H1 (cell line): ENCODE measurements at regions not wholly inside any gene's neighbourhood (a gene's known extent, or its start where the extent isn't known, plus 50 kb on each side); places are given as distances from the start of the nearest gene placed in this dataset.

Experiments
- CTCF ChIA-PET: fragments of 300-600 bp; sonication (Branson Sonifier 250); formaldehyde crosslinking; loops from one replicate; lab custom pipeline; 2021; ENCODE audit not compliant: partially characterized antibody; lab: Charles Lee
- POLR2A ChIA-PET: fragments of 300-600 bp; sonication (Branson Sonifier 250); formaldehyde crosslinking; loops from one replicate; lab custom pipeline; 2021; ENCODE audit warnings: inconsistent platforms; ENCODE audit not compliant: partially characterized antibody; lab: Charles Lee
- DNase-seq, 2 experiments: peaks; one replicate each; pipeline versions ENCODE4 v3.0.0 to v3.0.0-alpha.2; 2010 to 2022; ENCODE audit warnings: low spot score in 2 of 2, low read depth in 1 of 2, mixed read lengths in 1 of 2
- FAIRE-seq: peaks from 2 replicates; lab custom pipeline; 2011; peaks lifted over from hg19 to GRCh38; lab: Jason Lieb, UNC
- H2AFZ ChIP-seq: 2 replicates; pipeline ENCODE4 v1.8.1; 2012; ENCODE audit warnings: low read length, inconsistent platforms
- H2AK5ac ChIP-seq: 2 replicates; pipeline ENCODE4 v1.6.1; 2013; ENCODE audit warnings: low read depth, low read length
- H2BK120ac ChIP-seq: replicated peaks from 2 replicates; pipeline ENCODE3; 2013; ENCODE audit warnings: low read depth, low read length, inconsistent platforms
- H2BK12ac ChIP-seq: 2 replicates; pipeline ENCODE4 v1.6.1; 2013; ENCODE audit warnings: low read depth, low read length
- H2BK15ac ChIP-seq: 2 replicates; pipeline ENCODE4 v1.6.1; 2013; ENCODE audit warnings: low read length
- H2BK20ac ChIP-seq: 2 replicates; pipeline ENCODE4 v1.6.1; 2013; ENCODE audit warnings: low read length
- H2BK5ac ChIP-seq: 2 replicates; pipeline ENCODE4 v1.6.1; 2013; ENCODE audit warnings: low read depth, low read length
- H3K14ac ChIP-seq: 2 replicates; pipeline ENCODE4 v1.6.1; 2013; ENCODE audit warnings: inconsistent platforms; ENCODE audit not compliant: insufficient read length
- H3K18ac ChIP-seq: 2 replicates; pipeline ENCODE4 v1.6.1; 2013; ENCODE audit warnings: low read length; ENCODE audit errors: extremely low read depth
- H3K23ac ChIP-seq: 2 replicates; pipeline ENCODE4 v1.6.1; 2013; ENCODE audit warnings: inconsistent platforms; ENCODE audit not compliant: insufficient read length
- H3K23me2 ChIP-seq: 2 replicates; pipeline ENCODE4 v1.6.1; 2013; ENCODE audit warnings: low read depth, low read length
- H3K27ac ChIP-seq: 2 replicates; pipeline ENCODE4 v1.6.1; 2011; ENCODE audit warnings: low read depth, low read length, inconsistent platforms
- H3K27me3 ChIP-seq, 4 experiments: replicated peaks in 1 of 4; 1 replicate in 1 of 4; 2 replicates in 3 of 4; pipeline versions ENCODE4 v1.6.1 to v1.8.1; 2011 to 2013; ENCODE audit warnings: low read length in 3 of 4, mild to moderate bottlenecking in 3 of 4, inconsistent platforms in 2 of 4, mixed read lengths in 2 of 4, moderate library complexity in 1 of 4; ENCODE audit not compliant: control insufficient read depth in 3 of 4, insufficient read depth in 3 of 4; ENCODE audit errors: extremely low read depth in 1 of 4
- H3K36me3 ChIP-seq, 4 experiments: 2 replicates each; pipeline versions ENCODE4 v1.6.1 to v1.8.1; 2011 to 2013; ENCODE audit warnings: mild to moderate bottlenecking in 4 of 4, low read length in 3 of 4, moderate library complexity in 2 of 4, control low read depth in 1 of 4, inconsistent platforms in 1 of 4; ENCODE audit not compliant: insufficient read depth in 4 of 4, control insufficient read depth in 2 of 4
- H3K4ac ChIP-seq: replicated peaks from 2 replicates; pipeline ENCODE3; 2013; ENCODE audit warnings: low read length, low read depth, mixed read lengths, inconsistent platforms; ENCODE audit not compliant: insufficient read length
- H3K4me1 ChIP-seq, 4 experiments: replicated peaks in 1 of 4; 1 replicate in 1 of 4; 2 replicates in 3 of 4; pipeline versions ENCODE4 v1.6.1 to v1.8.1; 2011 to 2013; ENCODE audit warnings: low read length in 3 of 4, inconsistent platforms in 2 of 4, mixed read lengths in 1 of 4; ENCODE audit not compliant: insufficient read depth in 4 of 4, control insufficient read depth in 3 of 4
- H3K4me2 ChIP-seq, 2 experiments: 2 replicates each; pipeline versions ENCODE4 v1.6.1 to v1.8.1; 2011 to 2013; ENCODE audit warnings: low read depth in 2 of 2, low read length in 2 of 2, control low read depth in 1 of 2, inconsistent platforms in 1 of 2, mild to moderate bottlenecking in 1 of 2; ENCODE audit not compliant: insufficient read depth in 1 of 2
- H3K4me3 ChIP-seq, 4 experiments: fragments of 200-600, 300-600 bp in 1 of 4; sonication (generic), shearing (Covaris generic), sonication (Bioruptor Twin) in 1 of 4; 2 replicates each; pipeline versions ENCODE4 v1.5.1 to v1.8.1; 2011 to 2016; ENCODE audit warnings: low read length in 4 of 4, low read depth in 3 of 4, control low read depth in 2 of 4, inconsistent platforms in 2 of 4, mild to moderate bottlenecking in 2 of 4, mixed read lengths in 1 of 4, moderate library complexity in 1 of 4; ENCODE audit not compliant: insufficient read depth in 2 of 4; ENCODE audit errors: extremely low read depth in 1 of 4
- H3K56ac ChIP-seq: replicated peaks from 2 replicates; pipeline ENCODE3; 2013; ENCODE audit warnings: low read depth, mild to moderate bottlenecking, mixed read lengths, low read length, inconsistent platforms; ENCODE audit not compliant: insufficient read length
- H3K79me1 ChIP-seq: 2 replicates; pipeline ENCODE4 v1.6.1; 2013; ENCODE audit warnings: low read depth, low read length, control low read depth
- H3K79me2 ChIP-seq, 2 experiments: 2 replicates each; pipeline versions ENCODE4 v1.6.1 to v1.8.1; 2012 to 2013; ENCODE audit warnings: low read length in 2 of 2, mild to moderate bottlenecking in 2 of 2, inconsistent platforms in 1 of 2; ENCODE audit not compliant: insufficient read depth in 2 of 2, control insufficient read depth in 1 of 2
- H3K9ac ChIP-seq, 4 experiments: replicated peaks in 1 of 4; 1 replicate in 1 of 4; 2 replicates in 3 of 4; pipeline versions ENCODE4 v1.6.1 to v1.8.1; 2011 to 2013; ENCODE audit warnings: low read depth in 3 of 4, low read length in 3 of 4, control low read depth in 2 of 4, mild to moderate bottlenecking in 2 of 4, moderate library complexity in 2 of 4, inconsistent platforms in 1 of 4; ENCODE audit errors: extremely low read depth in 1 of 4
- H3K9me3 ChIP-seq, 2 experiments: 2 replicates each; pipeline versions ENCODE4 v1.6.1 to v1.8.1; 2012 to 2013; ENCODE audit warnings: mild to moderate bottlenecking in 2 of 2, moderate library complexity in 2 of 2, control low read depth in 1 of 2, inconsistent platforms in 1 of 2, low read depth in 1 of 2, low read length in 1 of 2, mixed read lengths in 1 of 2; ENCODE audit not compliant: insufficient read depth in 2 of 2
- H4K20me1 ChIP-seq, 2 experiments: replicated peaks in 1 of 2; 2 replicates each; pipeline versions ENCODE3 to v1.8.1; 2011 to 2013; ENCODE audit warnings: inconsistent platforms in 2 of 2, low read length in 2 of 2, mild to moderate bottlenecking in 1 of 2; ENCODE audit not compliant: insufficient read depth in 2 of 2, control insufficient read depth in 1 of 2
- H4K5ac ChIP-seq: 2 replicates; pipeline ENCODE4 v1.6.1; 2013; ENCODE audit warnings: low read length, low read depth, mixed read lengths, inconsistent platforms; ENCODE audit not compliant: insufficient read length
- H4K8ac ChIP-seq: 2 replicates; pipeline ENCODE4 v1.8.0; 2013; ENCODE audit warnings: mild to moderate bottlenecking, moderate library complexity, low read length, inconsistent platforms; ENCODE audit not compliant: insufficient read depth; ENCODE audit errors: extremely low read depth
- H4K91ac ChIP-seq: replicated peaks from 2 replicates; pipeline ENCODE3; 2013; ENCODE audit warnings: low read length, mixed read lengths, inconsistent platforms; ENCODE audit not compliant: insufficient read length
- ASH2L ChIP-seq: fragments of 200-600, 300-600 bp; sonication (generic); IDR thresholded peaks from one replicate; pipeline ENCODE4 v1.7.1; 2017; ENCODE audit warnings: low read length
- BACH1 ChIP-seq: IDR thresholded peaks from 2 replicates; pipeline ENCODE4 v1.6.1; 2012; ENCODE audit warnings: low read length, improper control_type of control experiment
- BCL11A ChIP-seq, 2 experiments: IDR thresholded peaks; one replicate each; pipeline ENCODE4 v1.6.1; 2011; ENCODE audit warnings: low read depth in 2 of 2, low read length in 2 of 2, mild to moderate bottlenecking in 2 of 2
- CBX5 ChIP-seq: fragments of 300-800, 300-1000 bp; sonication (generic); IDR thresholded peaks from 2 replicates; pipeline ENCODE4 v1.7.1; 2016; ENCODE audit warnings: antibody characterized with exemption, low read length, low read depth
- CREB1 ChIP-seq: IDR thresholded peaks from 2 replicates; pipeline ENCODE4 v1.6.1; 2012; ENCODE audit warnings: inconsistent platforms
- E2F6 ChIP-seq: IDR thresholded peaks from 2 replicates; pipeline ENCODE4 v1.6.1; 2012; ENCODE audit warnings: inconsistent platforms
- EP300 ChIP-seq, 2 experiments: IDR thresholded peaks; 1 replicate in 1 of 2; 2 replicates in 1 of 2; pipeline ENCODE4 v1.6.1; 2011 to 2012; ENCODE audit warnings: low read depth in 2 of 2, low read length in 2 of 2, mild to moderate bottlenecking in 2 of 2, borderline replicate concordance in 1 of 2, inconsistent platforms in 1 of 2, moderate library complexity in 1 of 2
- EZH2 ChIP-seq: fragments of 200-600 bp; sonication (generic); IDR thresholded peaks from 2 replicates; pipeline ENCODE4 v1.7.1; 2012; ENCODE audit warnings: low read depth, mild to moderate bottlenecking, moderate library complexity, low read length, inconsistent platforms; ENCODE audit not compliant: severe bottlenecking
- HDAC2 ChIP-seq, 2 experiments: fragments of 300-600 bp in 1 of 2; sonication (generic) in 1 of 2; IDR thresholded peaks; 2 replicates each; pipeline ENCODE4 v1.6.1; 2011 to 2012; ENCODE audit warnings: low read depth in 2 of 2, low read length in 2 of 2, mild to moderate bottlenecking in 2 of 2, moderate library complexity in 2 of 2, borderline replicate concordance in 1 of 2, inconsistent platforms in 1 of 2
- NANOG ChIP-seq: IDR thresholded peaks from 2 replicates; pipeline ENCODE4 v1.6.1; 2011; ENCODE audit warnings: low read length, low read depth, mild to moderate bottlenecking, inconsistent platforms; ENCODE audit not compliant: insufficient read depth, poor library complexity, severe bottlenecking
- RNF2 ChIP-seq: fragments of 200-900, 300-1000 bp; sonication (generic); IDR thresholded peaks from 2 replicates; pipeline ENCODE4 v1.7.1; 2016; ENCODE audit warnings: borderline replicate concordance, low read depth, mild to moderate bottlenecking, antibody characterized with exemption, low read length; ENCODE audit not compliant: poor library complexity, severe bottlenecking; ENCODE audit errors: missing control alignments
- SP4 ChIP-seq: IDR thresholded peaks from 2 replicates; pipeline ENCODE4 v1.6.1; 2012; ENCODE audit warnings: low read length, inconsistent platforms
- SRF ChIP-seq: IDR thresholded peaks from 2 replicates; pipeline ENCODE4 v1.6.1; 2011; ENCODE audit warnings: mild to moderate bottlenecking, low read depth, low read length, moderate library complexity
- TEAD4 ChIP-seq: IDR thresholded peaks from 2 replicates; pipeline ENCODE4 v1.6.1; 2012; ENCODE audit warnings: low read depth, low read length, inconsistent platforms, mixed read lengths
- WGBS, 2 experiments: shearing (Covaris generic) in 1 of 2; methylation state at CpG; one replicate each; pipeline versions ENCODE4 v1.1.6 to v1.1.7; 2013 to 2015; ENCODE audit warnings: low lambda C conversion rate in 2 of 2, mixed read lengths in 2 of 2, inconsistent platforms in 1 of 2, low coverage in 1 of 2, missing lambda C conversion rate in 1 of 2; ENCODE audit not compliant: insufficient replicate concordance in 2 of 2, insufficient coverage in 1 of 2, insufficient read length in 1 of 2; ENCODE audit errors: extremely low coverage in 1 of 2, missing lambda C conversion rate in 1 of 2; 5-methylcytosine and 5-hydroxymethylcytosine counted together

- no peak overlapping the region for H3K9ac ChIP-seq
- ChIA-PET POLR2A (no interaction called here), CTCF (no interaction called here)
- no peak overlapping the region for H2BK5ac ChIP-seq
- H3K18ac ChIP-seq: no peak overlapping the region
- H3K79me1 ChIP-seq: no peaks in the 10 kb centered on the region
- H2BK120ac ChIP-seq: no peak overlapping the region
- no peak overlapping the region for H3K14ac ChIP-seq
- peaks cover 0 to under 1% of the 10 kb centered on the region in 2 experiments; a peak in 1 of 4 replicates for H3K9me3 ChIP-seq
- H4K20me1 ChIP-seq: no peaks in the 10 kb centered on the region
- no peaks in the 10 kb centered on the region for H3K36me3 ChIP-seq
- H3K27ac ChIP-seq: no peak overlapping the region
- H3K4me1 ChIP-seq: no peaks in the 10 kb centered on the region
- no peak overlapping the region for H2BK20ac ChIP-seq
- H3K4me3 ChIP-seq: no peak overlapping the region
- H3K79me2 ChIP-seq: no peaks in the 10 kb centered on the region
- H3K56ac ChIP-seq: no peak overlapping the region
- H4K8ac ChIP-seq: no peak overlapping the region
- no peaks in the 10 kb centered on the region for H3K27me3 ChIP-seq
- DNase-seq (no peak), FAIRE-seq (no peak)
- H2BK12ac ChIP-seq: no peak overlapping the region
- H2AFZ ChIP-seq: no peak overlapping the region
- no peaks in the 10 kb centered on the region for H3K23me2 ChIP-seq
- no peak overlapping the region for H3K4ac ChIP-seq
- H2BK15ac ChIP-seq: no peak overlapping the region
- no peak overlapping the region for H4K5ac ChIP-seq
- no peak overlapping the region for H2AK5ac ChIP-seq
- H3K4me2 ChIP-seq: no peak overlapping the region
- H3K23ac ChIP-seq: no peak overlapping the region
- H4K91ac ChIP-seq: no peak overlapping the region
- WGBS, 2 experiments: 79% methylated on average over 1 of the region's 1 CpG; no CpG with 5 or more reads in 1 of the 2 experiments
- TF ChIP-seq HDAC2 (IDR thresholded peaks at IDR 0.05; ENCODE audit: borderline replicate concordance in 1 of 2, low read depth in 2 of 2, low read length in 2 of 2) (no peak), SP4 (no peak), EP300 (IDR thresholded peaks at IDR 0.05; ENCODE audit: borderline replicate concordance in 1 of 2, low read depth in 2 of 2, low read length in 2 of 2) (no peak), RNF2 (no peak), E2F6 (no peak), CBX5 (no peak), TEAD4 (no peak), SRF (no peak), CREB1 (no peak), BACH1 (no peak), ASH2L (no peak), EZH2 (no peak), NANOG (no peak), BCL11A (IDR thresholded peaks at IDR 0.05; ENCODE audit: low read depth in 2 of 2, low read length in 2 of 2) (no peak)
Measured at GRCh38 chr2:183782436-183782835, 658.2 kb downstream of the NUP35 start.
